ENCODE measurements at regions not wholly inside any gene's neighbourhood (a gene's known extent, or its start where the extent isn't known, plus 50 kb on each side); places are given as distances from the start of the nearest gene placed in this dataset.

DNA sequence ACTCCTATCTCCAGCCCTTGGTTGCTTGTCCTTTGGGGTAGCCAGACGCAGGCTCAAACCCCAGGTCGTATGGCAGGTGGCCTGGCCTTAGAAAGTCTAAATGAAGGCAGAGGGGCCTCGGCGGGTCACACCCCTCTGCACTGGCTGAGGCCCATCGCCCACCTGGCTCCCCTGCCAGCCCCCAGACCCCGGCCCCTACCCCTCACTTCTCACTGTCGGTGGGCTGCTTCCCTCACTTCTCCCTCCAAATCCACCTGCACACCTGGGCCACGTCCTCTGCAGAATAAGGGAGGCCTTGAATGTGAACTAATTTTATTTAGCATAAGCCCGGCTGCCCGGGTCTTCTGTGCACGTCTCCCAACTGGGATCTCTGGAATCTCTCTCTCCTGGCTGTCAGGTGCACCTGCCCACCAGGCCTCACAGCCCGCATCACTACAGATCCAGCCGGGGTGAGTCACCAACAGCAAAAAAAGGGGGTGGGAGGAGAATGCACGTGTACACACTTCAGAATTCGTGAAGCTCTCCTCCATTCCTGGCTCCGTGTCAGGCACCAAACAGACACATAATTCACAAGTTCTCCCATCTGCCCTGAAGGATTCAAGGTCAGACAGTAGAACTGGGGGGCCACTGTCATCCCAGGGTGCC, 107.5 kb upstream of the SIM2 start:
- Histone ChIP-seq H3K9ac (ENCODE audit: low read length in 3 of 3) (no peak overlapping the region), H3K4me3 (ENCODE audit: low read length in 3 of 3) (no peak overlapping the region), H3K27me3 (ENCODE audit: control insufficient read depth, insufficient read depth, low read length) (no peaks in the 10 kb centered on the region), H3K4me1 (ENCODE audit: control insufficient read depth in 2 of 3, insufficient read depth in 2 of 3, low read depth in 1 of 3, low read length in 3 of 3) (no peaks in the 10 kb centered on the region), H3K27ac (ENCODE audit: low read depth in 2 of 2, low read length in 2 of 2) (no peak overlapping the region), H3K36me3 (ENCODE audit: control insufficient read depth in 2 of 3, insufficient read depth in 3 of 3, low read length in 3 of 3) (no peaks in the 10 kb centered on the region), H3K9me3 (ENCODE audit: control insufficient read depth in 2 of 3, insufficient read depth in 1 of 3, low read length in 3 of 3) (no peaks in the 10 kb centered on the region)
- intact Hi-C loops (cut with DNase I), result no loop called here
- no peak for DNase-seq
- FAIRE-seq, result no peak
- no peak for TF ChIP-seq CTCF (IDR thresholded peaks at IDR 0.05; ENCODE audit: borderline replicate concordance, extremely low read depth, insufficient read depth)

DNA sequence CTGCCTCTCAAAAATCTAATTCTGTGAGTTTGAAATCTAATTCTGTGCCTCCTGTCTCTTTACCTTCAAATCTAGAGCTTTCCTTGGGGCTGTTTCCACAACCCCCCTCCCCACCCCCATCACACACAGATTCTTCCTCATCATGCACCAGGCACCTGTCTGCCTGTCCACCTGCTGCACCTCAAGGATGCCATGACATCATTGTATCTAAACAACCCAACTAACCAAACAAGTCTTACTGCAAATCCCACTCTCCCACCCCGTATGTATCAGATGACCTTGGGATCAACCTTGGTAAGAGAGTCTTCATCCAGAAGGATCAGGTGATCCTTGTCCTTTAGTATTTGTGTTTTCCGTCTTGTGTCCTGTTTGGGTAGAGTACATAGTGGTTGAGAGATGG, 102.7 kb upstream of the SIM2 start:
- intact Hi-C loops (cut with DNase I), result no loop called here
- Histone ChIP-seq H3K9me3 (ENCODE audit: control insufficient read depth in 2 of 3, insufficient read depth in 1 of 3, low read length in 3 of 3) (no peaks in the 10 kb centered on the region), H3K36me3 (ENCODE audit: control insufficient read depth in 2 of 3, insufficient read depth in 3 of 3, low read length in 3 of 3) (no peaks in the 10 kb centered on the region), H3K4me1 (ENCODE audit: control insufficient read depth in 2 of 3, insufficient read depth in 2 of 3, low read depth in 1 of 3, low read length in 3 of 3) (no peaks in the 10 kb centered on the region), H3K27ac (ENCODE audit: low read depth in 2 of 2, low read length in 2 of 2) (no peak overlapping the region), H3K4me3 (ENCODE audit: low read length in 3 of 3) (no peak overlapping the region), H3K9ac (ENCODE audit: low read length in 3 of 3) (no peak overlapping the region), H3K27me3 (ENCODE audit: control insufficient read depth, insufficient read depth, low read length) (no peaks in the 10 kb centered on the region)
- FAIRE-seq, result no peak
- no peak for TF ChIP-seq CTCF (IDR thresholded peaks at IDR 0.05; ENCODE audit: borderline replicate concordance, extremely low read depth, insufficient read depth)
- DNase-seq, result no peak

DNA sequence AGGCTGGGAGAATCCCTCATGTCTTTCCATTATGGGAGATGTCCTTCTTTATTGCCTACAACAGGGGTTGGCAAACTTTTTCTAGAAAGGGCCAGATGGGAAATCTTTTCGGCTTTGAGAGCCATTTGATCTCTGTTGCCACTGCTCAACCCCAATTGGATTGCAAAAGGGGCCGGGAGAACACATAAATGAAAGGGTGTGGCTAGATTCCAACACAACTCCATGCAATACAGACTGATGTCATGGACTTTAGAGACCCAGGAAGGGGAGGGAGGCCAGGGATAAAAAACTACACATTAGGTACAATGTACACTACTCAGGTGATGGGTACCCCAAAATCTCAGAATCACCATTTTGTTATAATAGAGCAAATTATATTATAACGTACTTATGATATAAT, 97.6 kb upstream of the SIM2 start:
- H3K9me3 ChIP-seq (ENCODE audit: control insufficient read depth in 2 of 3, insufficient read depth in 1 of 3, low read length in 3 of 3), result no peaks in the 10 kb centered on the region
- H3K4me1 ChIP-seq (ENCODE audit: control insufficient read depth in 2 of 3, insufficient read depth in 2 of 3, low read depth in 1 of 3, low read length in 3 of 3), result no peaks in the 10 kb centered on the region
- H3K27ac ChIP-seq (ENCODE audit: low read depth in 2 of 2, low read length in 2 of 2), result no peak overlapping the region
- TF ChIP-seq CTCF (IDR thresholded peaks at IDR 0.05; ENCODE audit: borderline replicate concordance, extremely low read depth, insufficient read depth), result no peak
- H3K9ac ChIP-seq (ENCODE audit: low read length in 3 of 3), result no peak overlapping the region
- H3K4me3 ChIP-seq (ENCODE audit: low read length in 3 of 3), result no peak overlapping the region
- DNase-seq (no peak), FAIRE-seq (no peak)
- intact Hi-C loops (cut with DNase I), result no loop called here
- H3K27me3 ChIP-seq (ENCODE audit: control insufficient read depth, insufficient read depth, low read length), result no peaks in the 10 kb centered on the region
- H3K36me3 ChIP-seq (ENCODE audit: control insufficient read depth in 2 of 3, insufficient read depth in 3 of 3, low read length in 3 of 3), result no peaks in the 10 kb centered on the region

DNA sequence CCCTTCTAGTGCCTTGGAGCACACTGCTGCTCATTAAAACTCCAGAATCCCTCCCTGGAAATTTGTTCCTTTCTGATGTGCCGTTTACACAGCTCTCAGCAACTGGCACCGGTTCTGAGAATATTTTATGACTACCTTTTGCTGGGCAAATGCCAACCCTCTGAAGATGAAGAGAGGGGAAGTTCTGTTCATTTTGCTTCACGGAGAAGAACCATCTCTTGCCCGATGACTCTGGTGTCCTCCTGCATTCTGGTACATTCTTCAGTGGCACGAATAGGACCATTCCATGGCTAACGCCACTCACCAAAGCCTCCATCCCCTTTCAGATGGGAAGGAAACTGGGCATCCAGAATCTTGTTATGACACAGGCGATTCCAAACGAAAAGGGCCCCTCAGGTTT, 96.2 kb upstream of the SIM2 start:
- H3K36me3 ChIP-seq (ENCODE audit: control insufficient read depth in 2 of 3, insufficient read depth in 3 of 3, low read length in 3 of 3), result no peaks in the 10 kb centered on the region
- no peak overlapping the region for H3K4me3 ChIP-seq (ENCODE audit: low read length in 3 of 3)
- TF ChIP-seq CTCF (IDR thresholded peaks at IDR 0.05; ENCODE audit: borderline replicate concordance, extremely low read depth, insufficient read depth), result no peak
- H3K9me3 ChIP-seq (ENCODE audit: control insufficient read depth in 2 of 3, insufficient read depth in 1 of 3, low read length in 3 of 3), result no peaks in the 10 kb centered on the region
- H3K9ac ChIP-seq (ENCODE audit: low read length in 3 of 3), result no peak overlapping the region
- DNase-seq (no peak), FAIRE-seq (no peak)
- intact Hi-C loops (cut with DNase I), result no loop called here
- no peaks in the 10 kb centered on the region for H3K27me3 ChIP-seq (ENCODE audit: control insufficient read depth, insufficient read depth, low read length)
- no peak overlapping the region for H3K27ac ChIP-seq (ENCODE audit: low read depth in 2 of 2, low read length in 2 of 2)
- H3K4me1 ChIP-seq (ENCODE audit: control insufficient read depth in 2 of 3, insufficient read depth in 2 of 3, low read depth in 1 of 3, low read length in 3 of 3), result no peaks in the 10 kb centered on the region
